Mesenchymal stem cell (in vitro differentiated cells and primary cell): ENCODE measurements at regions not wholly inside any gene's neighbourhood (a gene's known extent, or its start where the extent isn't known, plus 50 kb on each side); places are given as distances from the start of the nearest gene placed in this dataset.

Source experiments
- DNase-seq: peaks from one replicate; pipeline ENCODE4 v3.0.0-alpha.2; 2013
- H2AFZ ChIP-seq: one replicate; pipeline ENCODE4 v1.6.1; 2013; ENCODE audit warnings: low read depth, mild to moderate bottlenecking, control low read depth, inconsistent platforms, low read length, moderate library complexity
- H2AK5ac ChIP-seq: 2 replicates; pipeline ENCODE4 v1.6.1; 2013; ENCODE audit warnings: low read length, moderate library complexity, mild to moderate bottlenecking, inconsistent platforms; ENCODE audit not compliant: severe bottlenecking
- H2BK120ac ChIP-seq: one replicate; pipeline ENCODE4 v1.6.1; 2013; ENCODE audit warnings: low read depth, mild to moderate bottlenecking, inconsistent platforms, low read length, moderate library complexity
- H2BK12ac ChIP-seq, 2 experiments: one replicate each; pipeline ENCODE4 v1.6.1; 2013; ENCODE audit warnings: inconsistent platforms in 2 of 2, low read length in 2 of 2, mild to moderate bottlenecking in 2 of 2, moderate library complexity in 2 of 2, control low read depth in 1 of 2
- H2BK15ac ChIP-seq: one replicate; pipeline ENCODE4 v1.6.1; 2013; ENCODE audit warnings: mild to moderate bottlenecking, low read depth, inconsistent platforms; ENCODE audit not compliant: poor library complexity, severe bottlenecking
- H2BK5ac ChIP-seq: 2 replicates; pipeline ENCODE4 v1.6.1; 2013; ENCODE audit warnings: low read depth, mild to moderate bottlenecking, low read length, control low read depth, inconsistent platforms; ENCODE audit not compliant: poor library complexity, severe bottlenecking
- H3K14ac ChIP-seq, 2 experiments: one replicate each; pipeline ENCODE4 v1.6.1; 2013; ENCODE audit warnings: inconsistent platforms in 2 of 2, low read length in 2 of 2, control low read depth in 1 of 2, mild to moderate bottlenecking in 1 of 2, moderate library complexity in 1 of 2
- H3K18ac ChIP-seq, 2 experiments: one replicate each; pipeline ENCODE4 v1.6.1; 2013; ENCODE audit warnings: inconsistent platforms in 2 of 2, low read length in 2 of 2, control low read depth in 1 of 2, low read depth in 1 of 2, mild to moderate bottlenecking in 1 of 2
- H3K23ac ChIP-seq, 2 experiments: one replicate each; pipeline ENCODE4 v1.6.1; 2013; ENCODE audit warnings: inconsistent platforms in 2 of 2, low read length in 2 of 2, mild to moderate bottlenecking in 2 of 2, moderate library complexity in 2 of 2, control low read depth in 1 of 2
- H3K27ac ChIP-seq: 2 replicates; pipeline ENCODE4 v1.5.1; 2013; ENCODE audit warnings: mild to moderate bottlenecking, moderate library complexity, low read length, control low read depth, inconsistent platforms; ENCODE audit not compliant: poor library complexity, severe bottlenecking
- H3K27me3 ChIP-seq, 2 experiments: 2 replicates each; pipeline versions ENCODE4 v1.6.1 to v1.7.0; 2013; ENCODE audit warnings: low read length in 2 of 2, mild to moderate bottlenecking in 2 of 2, moderate library complexity in 2 of 2, control low read depth in 1 of 2, inconsistent platforms in 1 of 2; ENCODE audit not compliant: control insufficient read depth in 1 of 2, insufficient read depth in 1 of 2
- H3K36me3 ChIP-seq, 2 experiments: 2 replicates each; pipeline versions ENCODE4 v1.6.1 to v1.7.0; 2013; ENCODE audit warnings: low read length in 2 of 2, control low read depth in 1 of 2, inconsistent platforms in 1 of 2, low read depth in 1 of 2, mild to moderate bottlenecking in 1 of 2; ENCODE audit not compliant: insufficient read depth in 2 of 2, control insufficient read depth in 1 of 2
- H3K4ac ChIP-seq, 2 experiments: one replicate each; pipeline ENCODE4 v1.6.1; 2013; ENCODE audit warnings: inconsistent platforms in 2 of 2, low read length in 2 of 2, mild to moderate bottlenecking in 2 of 2, moderate library complexity in 2 of 2, control low read depth in 1 of 2, low read depth in 1 of 2
- H3K4me1 ChIP-seq: 2 replicates; pipeline ENCODE4 v1.6.1; 2013; ENCODE audit warnings: low read depth, low read length, control low read depth; ENCODE audit not compliant: control insufficient read depth, insufficient read depth
- H3K4me2 ChIP-seq: 2 replicates; pipeline ENCODE4 v1.6.1; 2013; ENCODE audit warnings: low read length, mild to moderate bottlenecking, inconsistent platforms; ENCODE audit not compliant: poor library complexity, severe bottlenecking
- H3K4me3 ChIP-seq, 2 experiments: 2 replicates each; pipeline versions ENCODE4 v1.5.1 to v1.7.0; 2013; ENCODE audit warnings: low read length in 2 of 2, mild to moderate bottlenecking in 2 of 2, control low read depth in 1 of 2, low read depth in 1 of 2; ENCODE audit not compliant: insufficient read depth in 1 of 2
- H3K79me1 ChIP-seq: replicated peaks from 2 replicates; pipeline ENCODE4 v1.6.1; 2013; ENCODE audit warnings: mild to moderate bottlenecking, control low read depth, low read length, inconsistent platforms; ENCODE audit not compliant: poor library complexity, severe bottlenecking
- H3K9ac ChIP-seq: 2 replicates; pipeline ENCODE4 v1.7.0; 2013; ENCODE audit warnings: mild to moderate bottlenecking, low read length, moderate library complexity
- H3K9me3 ChIP-seq: 2 replicates; pipeline ENCODE4 v1.7.0; 2013; ENCODE audit warnings: mild to moderate bottlenecking, low read length; ENCODE audit not compliant: control insufficient read depth
- H4K8ac ChIP-seq: one replicate; pipeline ENCODE4 v1.6.1; 2013; ENCODE audit warnings: inconsistent platforms, mild to moderate bottlenecking, low read length, moderate library complexity
- H4K91ac ChIP-seq: one replicate; pipeline ENCODE4 v1.6.1; 2013; ENCODE audit warnings: mild to moderate bottlenecking, low read length, inconsistent platforms
- WGBS: methylation state at CpG from one replicate; pipeline ENCODE4 v1.1.7; 2013; ENCODE audit warnings: mixed read lengths; 5-methylcytosine and 5-hydroxymethylcytosine counted together

- no peaks in the 10 kb centered on the region for H3K4me1 ChIP-seq
- H2BK15ac ChIP-seq = no peak overlapping the region
- 92% methylated on average over 2 of the region's 6 CpGs for WGBS
- H3K4me3 ChIP-seq = no peak overlapping the region
- H3K27ac ChIP-seq = no peak overlapping the region
- H2AK5ac ChIP-seq = no peak overlapping the region
- H3K14ac ChIP-seq = no peak overlapping the region
- H4K8ac ChIP-seq = no peak overlapping the region
- H3K23ac ChIP-seq = no peak overlapping the region
- DNase-seq = no peak
- no peaks in the 10 kb centered on the region for H3K36me3 ChIP-seq
- no peaks in the 10 kb centered on the region for H3K9me3 ChIP-seq
- no peak overlapping the region for H3K18ac ChIP-seq
- no peak overlapping the region for H3K9ac ChIP-seq
- H2BK12ac ChIP-seq = no peak overlapping the region
- no peak overlapping the region for H2AFZ ChIP-seq
- H3K27me3 ChIP-seq = peaks cover 7 to 15% of the 10 kb centered on the region in 2 experiments
- H3K4ac ChIP-seq = no peak overlapping the region
- H3K4me2 ChIP-seq = no peak overlapping the region
- H2BK5ac ChIP-seq = no peak overlapping the region
- H2BK120ac ChIP-seq = no peak overlapping the region
- H3K79me1 ChIP-seq = no peaks in the 10 kb centered on the region
- no peak overlapping the region for H4K91ac ChIP-seq
Measured at GRCh38 chr12:98341026-98341425, 174.4 kb upstream of the TMPO start.

- H3K23ac ChIP-seq = no peak overlapping the region
- H3K4ac ChIP-seq = no peak overlapping the region
- H3K4me2 ChIP-seq = no peak overlapping the region
- no peak for DNase-seq
- H3K18ac ChIP-seq = no peak overlapping the region
- H3K27me3 ChIP-seq = peaks cover 7 to 15% of the 10 kb centered on the region in 2 experiments
- no peak overlapping the region for H2BK5ac ChIP-seq
- no peak overlapping the region for H2BK15ac ChIP-seq
- no peak overlapping the region for H3K9ac ChIP-seq
- no peaks in the 10 kb centered on the region for H3K36me3 ChIP-seq
- H2BK12ac ChIP-seq = no peak overlapping the region
- no peak overlapping the region for H2BK120ac ChIP-seq
- no peak overlapping the region for H2AFZ ChIP-seq
- no peak overlapping the region for H2AK5ac ChIP-seq
- no peak overlapping the region for H3K4me3 ChIP-seq
- H4K91ac ChIP-seq = no peak overlapping the region
- H3K79me1 ChIP-seq = no peaks in the 10 kb centered on the region
- H3K4me1 ChIP-seq = no peaks in the 10 kb centered on the region
- H3K27ac ChIP-seq = no peak overlapping the region
- no peak overlapping the region for H4K8ac ChIP-seq
- H3K9me3 ChIP-seq = no peaks in the 10 kb centered on the region
- 58% methylated on average over 3 of the region's 3 CpGs for WGBS
- no peak overlapping the region for H3K14ac ChIP-seq
Measured at GRCh38 chr12:98341732-98342131, 173.7 kb upstream of the TMPO start.

GRCh38 chr12:98343002-98343567 is 172.3 kb upstream of the TMPO start:
- Histone ChIP-seq H3K18ac (no peak overlapping the region), H3K14ac (no peak overlapping the region), H2BK12ac (no peak overlapping the region), H2BK5ac (no peak overlapping the region), H3K36me3 (no peaks in the 10 kb centered on the region), H2BK120ac (no peak overlapping the region), H3K4me2 (no peak overlapping the region), H2AK5ac (no peak overlapping the region), H3K27ac (no peak overlapping the region), H2BK15ac (no peak overlapping the region), H3K23ac (no peak overlapping the region), H3K9me3 (no peaks in the 10 kb centered on the region), H3K4me1 (no peaks in the 10 kb centered on the region), H4K91ac (no peak overlapping the region), H3K4ac (no peak overlapping the region), H3K27me3 (peaks cover 7 to 15% of the 10 kb centered on the region in 2 experiments), H3K79me1 (no peaks in the 10 kb centered on the region), H3K9ac (no peak overlapping the region), H3K4me3 (no peak overlapping the region), H4K8ac (no peak overlapping the region), H2AFZ (no peak overlapping the region)
- WGBS = 87% methylated on average over 4 of the region's 4 CpGs
- no peak for DNase-seq

GRCh38 chr12:98344046-98344930 is 171.1 kb upstream of the TMPO start:
- WGBS = 71% methylated on average over 8 of the region's 8 CpGs

More at GRCh38 chr12:98344046-98344930, 171.1 kb upstream of the TMPO start:
- H3K9ac ChIP-seq = no peak overlapping the region
- H3K4me2 ChIP-seq = no peak overlapping the region
- no peak overlapping the region for H3K27ac ChIP-seq
- H3K18ac ChIP-seq = no peak overlapping the region
- H3K27me3 ChIP-seq = peaks cover 0 to 18% of the 10 kb centered on the region in 2 experiments
- no peaks in the 10 kb centered on the region for H3K36me3 ChIP-seq
- no peak overlapping the region for H2BK5ac ChIP-seq
- H3K4ac ChIP-seq = no peak overlapping the region
- H2AK5ac ChIP-seq = no peak overlapping the region
- H3K79me1 ChIP-seq = no peaks in the 10 kb centered on the region
- H2BK120ac ChIP-seq = no peak overlapping the region
- H2AFZ ChIP-seq = no peak overlapping the region
- no peak overlapping the region for H3K14ac ChIP-seq
- DNase-seq = no peak
- H3K23ac ChIP-seq = no peak overlapping the region
- H2BK15ac ChIP-seq = no peak overlapping the region
- no peak overlapping the region for H2BK12ac ChIP-seq
- H4K8ac ChIP-seq = no peak overlapping the region
- no peaks in the 10 kb centered on the region for H3K4me1 ChIP-seq
- no peaks in the 10 kb centered on the region for H3K9me3 ChIP-seq
- H4K91ac ChIP-seq = no peak overlapping the region
- no peak overlapping the region for H3K4me3 ChIP-seq
